Stimulated activated CD8-positive, alpha-beta memory T cell treated with anti-CD3 and anti-CD28 coated beads, Interleukin-12 subunit alpha, Interleukin-12 subunit beta, amount 100 ng/mL, for 24 hours (primary cell): ENCODE measurements at regions not wholly inside any gene's neighbourhood (a gene's known extent, or its start where the extent isn't known, plus 50 kb on each side); places are given as distances from the start of the nearest gene placed in this dataset.

Source experiments
- DNase-seq: peaks from one replicate; pipeline ENCODE4 v3.0.0-alpha.2; 2020; ENCODE audit errors: extremely low read depth

- no peak for DNase-seq
These were observed 822.8 kb downstream of the GALC start for GRCh38 chr14:87170179-87170578.

GRCh38 chr14:87169362-87169761, 823.6 kb downstream of the GALC start:
- no peak for DNase-seq

- DNase-seq = no peak
These were observed 831.5 kb downstream of the GALC start for GRCh38 chr14:87161502-87161901.

GRCh38 chr14:87160989-87161388, 832.0 kb downstream of the GALC start:
- DNase-seq = no peak

- DNase-seq = no peak
These were observed 834.7 kb downstream of the GALC start for GRCh38 chr14:87158283-87158682.

GRCh38 chr14:87156878-87157277, 836.1 kb downstream of the GALC start:
- no peak for DNase-seq

GRCh38 chr14:87155856-87156488, 837.0 kb downstream of the GALC start:
- no peak for DNase-seq

GRCh38 chr14:87153901-87154300, 839.1 kb downstream of the GALC start:
- DNase-seq = no peak

GRCh38 chr14:87153391-87153790, 839.6 kb downstream of the GALC start:
- DNase-seq = no peak

- no peak for DNase-seq
These were observed 840.3 kb downstream of the GALC start for GRCh38 chr14:87152693-87153092.

- no peak for DNase-seq
These were observed 843.2 kb downstream of the GALC start for GRCh38 chr14:87149583-87150354.

- DNase-seq = no peak
These were observed 844.3 kb downstream of the GALC start for GRCh38 chr14:87148655-87149054.

- DNase-seq = no peak
These were observed 850.3 kb downstream of the GALC start for GRCh38 chr14:87142551-87143211.

- no peak for DNase-seq
These were observed 851.2 kb downstream of the GALC start for GRCh38 chr14:87141801-87142200.

GRCh38 chr14:87139299-87139698, 853.7 kb downstream of the GALC start:
- no peak for DNase-seq

- DNase-seq = no peak
These were observed 859.7 kb downstream of the GALC start for GRCh38 chr14:87133073-87133801.

- no peak for DNase-seq
These were observed 861.1 kb downstream of the GALC start for GRCh38 chr14:87131879-87132278.

GRCh38 chr14:87122166-87122565, 870.8 kb downstream of the GALC start:
- no peak for DNase-seq

- DNase-seq = no peak
These were observed 871.3 kb downstream of the GALC start for GRCh38 chr14:87121716-87122115.

- DNase-seq = no peak
These were observed 877.7 kb downstream of the GALC start for GRCh38 chr14:87115234-87115633.

GRCh38 chr14:87113286-87113685, 879.7 kb downstream of the GALC start:
- no peak for DNase-seq

GRCh38 chr14:87111741-87112140, 881.2 kb downstream of the GALC start:
- DNase-seq = no peak
